Tibial nerve (tissue), 4 donors: ENCODE measurements at regions not wholly inside any gene's neighbourhood (a gene's known extent, or its start where the extent isn't known, plus 50 kb on each side); places are given as distances from the start of the nearest gene placed in this dataset.

Experiments used
- DNase-seq, 2 donors: peaks; one replicate each; pipeline ENCODE4 v3.0.0-alpha.2; 2019; ENCODE audit warnings: low spot score in 2 of 2
- H3K27ac ChIP-seq, 4 donors: fragments of 200-600 bp; sonication (generic) in 3 of 4; one replicate each; pipeline ENCODE4 v1.5.1; 2017 to 2019; ENCODE audit warnings: mild to moderate bottlenecking in 1 of 4
- H3K27me3 ChIP-seq, 2 donors: fragments of 200-600 bp; sonication (generic) in 1 of 2; one replicate each; pipeline versions ENCODE4 v1.5.1 to v1.6.0; 2017 to 2019
- H3K36me3 ChIP-seq, 3 donors: fragments of 200-600 bp; sonication (generic); one replicate each; pipeline ENCODE4 v1.5.1; 2018 to 2019
- H3K4me1 ChIP-seq, 4 donors: fragments of 200-600 bp; sonication (generic) in 3 of 4; one replicate each; pipeline ENCODE4 v1.5.1; 2017 to 2019
- H3K4me3 ChIP-seq, 4 donors: fragments of 200-600 bp; sonication (generic) in 3 of 4; one replicate each; pipeline ENCODE4 v1.5.1; 2017 to 2019; ENCODE audit warnings: mild to moderate bottlenecking in 1 of 4, moderate library complexity in 1 of 4
- H3K9me3 ChIP-seq, 4 donors: fragments of 200-600 bp; sonication (generic) in 3 of 4; one replicate each; pipeline ENCODE4 v1.5.1; 2017 to 2019
- CTCF ChIP-seq, 5 experiments: fragments of 200-600 bp in 3 of 5; fragments of 450-650 bp in 2 of 5; sonication (generic) in 3 of 5; IDR thresholded peaks; one replicate each; pipeline ENCODE4 v1.5.1; 2016 to 2019; ENCODE audit warnings: antibody characterized with exemption in 5 of 5, mild to moderate bottlenecking in 3 of 5, moderate library complexity in 2 of 5
- EP300 ChIP-seq, 2 donors: sonication (generic); formaldehyde crosslinking; IDR thresholded peaks; one replicate each; pipeline ENCODE4 v1.6.1; 2017; ENCODE audit warnings: antibody characterized with exemption in 2 of 2, mild to moderate bottlenecking in 1 of 2
- POLR2A ChIP-seq, 2 donors: fragments of 450-650 bp; IDR thresholded peaks; one replicate each; pipeline ENCODE4 v1.6.1; 2017; ENCODE audit warnings: antibody characterized with exemption in 2 of 2, mild to moderate bottlenecking in 2 of 2, moderate library complexity in 2 of 2
- WGBS, 2 donors: methylation state at CpG; one replicate each; pipeline ENCODE4 v1.1.5; 2018; 5-methylcytosine and 5-hydroxymethylcytosine counted together

- no peak for TF ChIP-seq CTCF (IDR thresholded peaks at IDR 0.05)
- no peak for TF ChIP-seq EP300 (IDR thresholded peaks at IDR 0.05)
- TF ChIP-seq POLR2A (IDR thresholded peaks at IDR 0.05): no peak
- WGBS, 2 donors: 89 to 91% methylated on average over 2 of the region's 2 CpGs
- Histone ChIP-seq H3K27ac (no peak overlapping the region), H3K27me3 (no peaks in the 10 kb centered on the region), H3K4me3 (no peak overlapping the region), H3K9me3 (no peaks in the 10 kb centered on the region), H3K36me3 (no peaks in the 10 kb centered on the region), H3K4me1 (no peaks in the 10 kb centered on the region)
- no peak for DNase-seq
Measured at GRCh38 chr2:195160963-195161362, 496.1 kb upstream of the SLC39A10 start.

GRCh38 chr2:195151711-195152110 is 505.3 kb upstream of the SLC39A10 start:
- DNase-seq: no peak
- TF ChIP-seq CTCF (IDR thresholded peaks at IDR 0.05): no peak
- TF ChIP-seq EP300 (IDR thresholded peaks at IDR 0.05): no peak
- WGBS, 2 donors: 16 to 22% methylated on average over 2 of the region's 2 CpGs

GRCh38 chr2:195150819-195151218 is 506.2 kb upstream of the SLC39A10 start:
- Histone ChIP-seq H3K4me3 (no peak overlapping the region), H3K36me3 (no peaks in the 10 kb centered on the region), H3K4me1 (no peaks in the 10 kb centered on the region), H3K27me3 (no peaks in the 10 kb centered on the region), H3K9me3 (no peaks in the 10 kb centered on the region), H3K27ac (no peak overlapping the region)
- DNase-seq: no peak
- TF ChIP-seq POLR2A (IDR thresholded peaks at IDR 0.05): no peak
- TF ChIP-seq CTCF (IDR thresholded peaks at IDR 0.05): no peak
- TF ChIP-seq EP300 (IDR thresholded peaks at IDR 0.05): no peak
- 73 to 86% methylated on average over 2 of the region's 2 CpGs for WGBS, 2 donors

More at GRCh38 chr2:195151711-195152110, 505.3 kb upstream of the SLC39A10 start:
- H3K4me1 ChIP-seq: no peaks in the 10 kb centered on the region
- no peak overlapping the region for H3K4me3 ChIP-seq
- H3K27ac ChIP-seq: no peak overlapping the region
- H3K9me3 ChIP-seq: no peaks in the 10 kb centered on the region
- H3K27me3 ChIP-seq: no peaks in the 10 kb centered on the region
- H3K36me3 ChIP-seq: no peaks in the 10 kb centered on the region

GRCh38 chr2:195148004-195148403 is 509.0 kb upstream of the SLC39A10 start:
- TF ChIP-seq EP300 (IDR thresholded peaks at IDR 0.05) (no peak), CTCF (IDR thresholded peaks at IDR 0.05) (no peak), POLR2A (IDR thresholded peaks at IDR 0.05) (no peak)
- 79 to 80% methylated on average over 5 of the region's 5 CpGs for WGBS, 2 donors
- no peaks in the 10 kb centered on the region for H3K4me1 ChIP-seq

GRCh38 chr2:195146761-195147541 is 510.1 kb upstream of the SLC39A10 start:
- DNase-seq: no peak
- no peaks in the 10 kb centered on the region for H3K4me1 ChIP-seq
- 69 to 77% methylated on average over 4 of the region's 4 CpGs for WGBS, 2 donors
- no peaks in the 10 kb centered on the region for H3K36me3 ChIP-seq
- H3K9me3 ChIP-seq: peaks cover 0 to 10% (median 0%) of the 10 kb centered on the region in 4 donors
- TF ChIP-seq CTCF (IDR thresholded peaks at IDR 0.05): no peak
- no peak for TF ChIP-seq EP300 (IDR thresholded peaks at IDR 0.05)
- TF ChIP-seq POLR2A (IDR thresholded peaks at IDR 0.05): no peak
- no peaks in the 10 kb centered on the region for H3K27me3 ChIP-seq
- H3K4me3 ChIP-seq: no peak overlapping the region
- H3K27ac ChIP-seq: no peak overlapping the region

More at GRCh38 chr2:195148004-195148403, 509.0 kb upstream of the SLC39A10 start:
- no peak overlapping the region for H3K4me3 ChIP-seq
- DNase-seq: no peak
- H3K27me3 ChIP-seq: no peaks in the 10 kb centered on the region
- H3K9me3 ChIP-seq: peaks cover 0 to 9% (median 0%) of the 10 kb centered on the region in 4 donors
- H3K36me3 ChIP-seq: no peaks in the 10 kb centered on the region
- no peak overlapping the region for H3K27ac ChIP-seq
